Natural killer cell (primary cell): ENCODE measurements at regions not wholly inside any gene's neighbourhood (a gene's known extent, or its start where the extent isn't known, plus 50 kb on each side); places are given as distances from the start of the nearest gene placed in this dataset.

Experiments
- ATAC-seq, 3 donors: fragments of 150-1000 bp in 2 of 3; fragments of 200-7000 bp in 1 of 3; cut with Tn5 transposase; 1 replicate in 1 of 3; 2 replicates in 2 of 3; pipeline ENCODE4 v1.10.0; 2021; ENCODE audit warnings: mild to moderate bottlenecking in 2 of 3, moderate library complexity in 2 of 3
- DNase-seq, 2 donors: peaks; one replicate each; pipeline versions ENCODE4 v3.0.0 to v3.0.0-alpha.2; 2013 to 2021; ENCODE audit warnings: mixed read lengths in 1 of 2
- H3K27ac ChIP-seq: one replicate; pipeline ENCODE4 v1.5.1; 2013; ENCODE audit warnings: mild to moderate bottlenecking, low read length
- H3K27me3 ChIP-seq: one replicate; pipeline ENCODE4 v1.6.1; 2013; ENCODE audit warnings: low read length; ENCODE audit not compliant: control insufficient read depth, insufficient read depth
- H3K36me3 ChIP-seq: one replicate; pipeline ENCODE4 v1.6.1; 2013; ENCODE audit warnings: low read length; ENCODE audit not compliant: control insufficient read depth, insufficient read depth
- H3K4me1 ChIP-seq: one replicate; pipeline ENCODE4 v1.6.1; 2013; ENCODE audit warnings: low read length; ENCODE audit not compliant: control insufficient read depth, insufficient read depth
- H3K4me3 ChIP-seq: one replicate; pipeline ENCODE4 v1.5.1; 2013; ENCODE audit warnings: low read length
- H3K9me3 ChIP-seq: one replicate; pipeline ENCODE4 v1.6.1; 2013; ENCODE audit warnings: low read length; ENCODE audit not compliant: control insufficient read depth, insufficient read depth
- H3K27ac Mint-ChIP-seq, 2 donors: one replicate each; pipeline ENCODE4 v1.8.0; 2022; ENCODE audit warnings: mild to moderate bottlenecking in 2 of 2, mixed read lengths in 2 of 2, moderate library complexity in 1 of 2
- H3K27me3 Mint-ChIP-seq, 2 donors: one replicate each; pipeline ENCODE4 v1.8.0; 2022; ENCODE audit warnings: low read depth in 2 of 2, mixed read lengths in 2 of 2
- H3K36me3 Mint-ChIP-seq: one replicate; pipeline ENCODE4 v1.8.0; 2022; ENCODE audit warnings: mixed read lengths
- H3K4me1 Mint-ChIP-seq, 2 donors: one replicate each; pipeline ENCODE4 v1.8.0; 2022; ENCODE audit warnings: mixed read lengths in 2 of 2
- H3K4me3 Mint-ChIP-seq: one replicate; pipeline ENCODE4 v1.8.0; 2022; ENCODE audit warnings: mild to moderate bottlenecking, moderate library complexity, mixed read lengths
- H3K9me3 Mint-ChIP-seq, 2 donors: one replicate each; pipeline ENCODE4 v1.8.0; 2022; ENCODE audit warnings: mixed read lengths in 2 of 2
- CTCF ChIP-seq: fragments of 200-600 bp; IDR thresholded peaks from one replicate; pipeline ENCODE4 v1.8.0; 2022; ENCODE audit warnings: antibody characterized with exemption
- WGBS: methylation state at CpG from one replicate; pipeline ENCODE4 v1.1.7; 2013; ENCODE audit warnings: missing lambda C conversion rate; ENCODE audit not compliant: insufficient coverage; 5-methylcytosine and 5-hydroxymethylcytosine counted together
- intact Hi-C: fragments of 100-400 bp; cut with micrococcal nuclease; formaldehyde crosslinking; loops from one replicate; pipeline ENCODE4 v1.14.2; 2022

GRCh38 chr14:44742202-44742601 is 219.5 kb downstream of the KLHL28 start:
- TF ChIP-seq CTCF: no peak
- WGBS: 88% methylated on average over 6 of the region's 6 CpGs
- H3K27me3 Mint-ChIP-seq: no peaks in the 10 kb centered on the region
- intact Hi-C loops: no loop called here
- DNase-seq: no peak
- no peaks in the 10 kb centered on the region for H3K27me3 ChIP-seq
- no peaks in the 10 kb centered on the region for H3K9me3 ChIP-seq
- ATAC-seq: no peak
- peaks cover 6 to 11% of the 10 kb centered on the region in 2 donors for H3K9me3 Mint-ChIP-seq
- H3K4me1 Mint-ChIP-seq: no peaks in the 10 kb centered on the region
- no peak overlapping the region for H3K4me3 ChIP-seq
- no peaks in the 10 kb centered on the region for H3K4me1 ChIP-seq
- no peaks in the 10 kb centered on the region for H3K36me3 ChIP-seq
- no peak overlapping the region for H3K27ac Mint-ChIP-seq
- H3K4me3 Mint-ChIP-seq: no peak overlapping the region
- H3K27ac ChIP-seq: no peak overlapping the region
- no peaks in the 10 kb centered on the region for H3K36me3 Mint-ChIP-seq

- no peak for TF ChIP-seq CTCF
- Histone ChIP-seq H3K27me3 (no peaks in the 10 kb centered on the region), H3K9me3 (no peaks in the 10 kb centered on the region), H3K27ac (no peak overlapping the region), H3K36me3 (no peaks in the 10 kb centered on the region), H3K4me1 (no peaks in the 10 kb centered on the region), H3K4me3 (no peak overlapping the region)
- Mint-ChIP-seq H3K4me1 (no peaks in the 10 kb centered on the region), H3K36me3 (no peaks in the 10 kb centered on the region), H3K9me3 (peaks cover 6 to 10% of the 10 kb centered on the region in 2 donors), H3K27me3 (no peaks in the 10 kb centered on the region), H3K4me3 (no peak overlapping the region), H3K27ac (no peak overlapping the region)
- ATAC-seq: no peak
- DNase-seq: no peak
- intact Hi-C loops: no loop called here
Measured at GRCh38 chr14:44741431-44741830, 220.3 kb downstream of the KLHL28 start.

GRCh38 chr14:44736326-44736725 is 225.4 kb downstream of the KLHL28 start:
- ATAC-seq: no peak
- intact Hi-C loops: no loop called here

More at GRCh38 chr14:44736326-44736725, 225.4 kb downstream of the KLHL28 start:
- Histone ChIP-seq H3K36me3 (no peaks in the 10 kb centered on the region), H3K4me1 (no peaks in the 10 kb centered on the region), H3K27ac (no peak overlapping the region), H3K9me3 (no peaks in the 10 kb centered on the region), H3K4me3 (no peak overlapping the region), H3K27me3 (no peaks in the 10 kb centered on the region)
- WGBS: no CpG with 5 or more reads among the region's 1 CpG
- Mint-ChIP-seq H3K27ac (no peak overlapping the region), H3K27me3 (no peaks in the 10 kb centered on the region), H3K4me1 (no peaks in the 10 kb centered on the region), H3K36me3 (no peaks in the 10 kb centered on the region), H3K9me3 (peaks cover 4 to 8% of the 10 kb centered on the region in 2 donors), H3K4me3 (no peak overlapping the region)
- DNase-seq: no peak
- TF ChIP-seq CTCF: no peak
